Omental fat pad (tissue), 3 donors: ENCODE measurements at regions not wholly inside any gene's neighbourhood (a gene's known extent, or its start where the extent isn't known, plus 50 kb on each side); places are given as distances from the start of the nearest gene placed in this dataset.
"Not testable (repeated sequence)": the region's sequence is repeated elsewhere in the genome, so short reads cannot be mapped to it uniquely, and the experiment has no call there.

Experiments used
- ATAC-seq: fragments of 150-250 bp; one replicate; pipeline ENCODE4 v1.9.1; 2016; ENCODE audit warnings: mild to moderate bottlenecking, moderate library complexity; ENCODE audit not compliant: low FRiP score
- DNase-seq: peaks from one replicate; pipeline ENCODE4 v3.0.0-alpha.2; 2019; ENCODE audit warnings: low spot score
- TF ChIP-seq, protein P1 (sequence below), 3 donors: fragments of 450-650 bp; IDR thresholded peaks; one replicate each; pipeline ENCODE4 v1.5.1; 2016 to 2017; ENCODE audit warnings: antibody characterized with exemption in 3 of 3, mild to moderate bottlenecking in 3 of 3, moderate library complexity in 2 of 3

DNA sequence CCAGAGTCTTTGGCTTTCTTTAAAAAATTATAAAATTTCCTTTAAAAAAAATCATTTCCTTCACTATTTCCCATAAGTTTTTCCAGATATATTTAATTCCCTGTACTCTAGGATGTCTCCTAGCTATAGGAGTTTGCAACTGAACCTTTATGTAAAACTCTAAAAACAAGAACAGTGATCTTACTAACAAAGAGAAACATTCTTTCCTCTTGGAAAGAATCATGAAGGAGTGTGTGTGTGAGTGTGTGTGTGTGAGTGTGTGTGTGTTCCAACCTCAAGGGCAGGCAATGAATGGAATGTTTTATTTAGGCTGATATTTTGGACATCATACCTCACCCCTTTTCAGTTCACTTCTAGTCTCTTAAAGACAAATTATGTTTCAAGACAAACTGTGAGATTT, 309.2 kb downstream of the CEMIP2 start:
- TF ChIP-seq, protein P1, sequence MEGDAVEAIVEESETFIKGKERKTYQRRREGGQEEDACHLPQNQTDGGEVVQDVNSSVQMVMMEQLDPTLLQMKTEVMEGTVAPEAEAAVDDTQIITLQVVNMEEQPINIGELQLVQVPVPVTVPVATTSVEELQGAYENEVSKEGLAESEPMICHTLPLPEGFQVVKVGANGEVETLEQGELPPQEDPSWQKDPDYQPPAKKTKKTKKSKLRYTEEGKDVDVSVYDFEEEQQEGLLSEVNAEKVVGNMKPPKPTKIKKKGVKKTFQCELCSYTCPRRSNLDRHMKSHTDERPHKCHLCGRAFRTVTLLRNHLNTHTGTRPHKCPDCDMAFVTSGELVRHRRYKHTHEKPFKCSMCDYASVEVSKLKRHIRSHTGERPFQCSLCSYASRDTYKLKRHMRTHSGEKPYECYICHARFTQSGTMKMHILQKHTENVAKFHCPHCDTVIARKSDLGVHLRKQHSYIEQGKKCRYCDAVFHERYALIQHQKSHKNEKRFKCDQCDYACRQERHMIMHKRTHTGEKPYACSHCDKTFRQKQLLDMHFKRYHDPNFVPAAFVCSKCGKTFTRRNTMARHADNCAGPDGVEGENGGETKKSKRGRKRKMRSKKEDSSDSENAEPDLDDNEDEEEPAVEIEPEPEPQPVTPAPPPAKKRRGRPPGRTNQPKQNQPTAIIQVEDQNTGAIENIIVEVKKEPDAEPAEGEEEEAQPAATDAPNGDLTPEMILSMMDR (IDR thresholded peaks at IDR 0.05) = no peak
- ATAC-seq (no peak), DNase-seq (no peak)

DNA sequence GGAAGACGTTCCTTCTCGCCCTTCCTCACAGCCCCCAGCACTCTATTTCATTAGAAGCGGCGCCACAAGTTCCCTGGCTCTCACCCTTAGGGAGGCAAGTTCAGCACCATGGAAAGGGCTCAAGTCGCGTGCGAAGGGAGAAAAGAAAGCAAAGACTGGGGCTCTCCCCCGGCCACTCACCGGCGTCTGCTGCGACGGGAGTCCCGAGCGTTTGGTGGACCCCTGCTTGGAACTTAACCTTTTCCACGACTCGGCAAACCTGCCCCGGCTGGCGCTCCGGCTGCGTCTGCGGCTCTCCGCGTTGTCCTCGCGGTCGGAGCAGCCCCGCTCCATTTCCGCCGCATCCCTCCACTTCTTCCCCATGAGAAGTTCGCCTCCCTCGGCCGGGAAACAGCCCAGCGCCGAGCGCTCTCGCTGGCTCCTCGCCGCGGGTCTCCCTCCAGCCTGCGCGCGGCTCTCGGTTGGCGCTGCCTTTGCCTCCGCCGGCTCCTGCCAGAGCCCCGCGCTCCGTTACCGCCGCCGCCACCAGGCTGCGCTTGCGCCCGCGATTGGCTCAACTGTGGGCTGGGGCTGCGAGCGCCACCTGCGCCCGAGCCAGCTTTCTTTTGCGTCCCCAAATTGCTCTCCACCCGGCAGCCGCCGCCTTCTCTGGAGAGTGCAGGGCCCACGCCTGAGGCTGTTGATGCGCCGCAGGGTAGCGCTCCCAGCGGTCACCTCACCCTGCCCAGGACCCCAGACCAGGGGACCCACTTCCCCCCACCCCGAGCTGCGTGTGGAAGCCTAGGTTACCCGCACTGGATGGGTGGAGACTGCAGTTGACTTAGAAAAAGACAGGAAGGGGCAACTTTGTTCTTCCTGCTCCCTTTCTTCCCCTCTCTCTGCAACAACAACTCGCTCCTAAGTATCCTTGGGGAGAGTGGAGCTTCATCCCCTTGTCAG, 321.6 kb downstream of the CEMIP2 start:
- no peak for DNase-seq
- ATAC-seq = no peak
- TF ChIP-seq, protein P1 (IDR thresholded peaks at IDR 0.05) = no peak

DNA sequence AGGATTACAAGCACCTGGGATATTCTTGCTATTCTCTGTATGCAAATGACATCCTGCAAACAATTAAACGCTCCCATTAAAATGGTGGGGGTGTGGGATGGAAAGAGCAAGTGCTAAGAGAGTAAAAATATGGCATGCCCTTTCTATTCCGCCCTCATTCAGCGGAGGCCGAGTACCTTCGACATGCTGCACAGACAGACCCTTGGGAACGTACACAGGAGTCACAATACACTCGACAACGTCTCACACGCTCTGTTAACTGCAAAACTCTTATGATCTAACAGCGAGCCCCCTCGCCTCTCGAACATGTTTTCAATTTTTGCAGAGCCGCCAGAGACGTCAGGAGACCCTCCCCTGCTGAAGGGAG, 322.2 kb downstream of the CEMIP2 start:
- ATAC-seq = no peak
- no peak for DNase-seq
- TF ChIP-seq, protein P1 (IDR thresholded peaks at IDR 0.05) = no peak

DNA sequence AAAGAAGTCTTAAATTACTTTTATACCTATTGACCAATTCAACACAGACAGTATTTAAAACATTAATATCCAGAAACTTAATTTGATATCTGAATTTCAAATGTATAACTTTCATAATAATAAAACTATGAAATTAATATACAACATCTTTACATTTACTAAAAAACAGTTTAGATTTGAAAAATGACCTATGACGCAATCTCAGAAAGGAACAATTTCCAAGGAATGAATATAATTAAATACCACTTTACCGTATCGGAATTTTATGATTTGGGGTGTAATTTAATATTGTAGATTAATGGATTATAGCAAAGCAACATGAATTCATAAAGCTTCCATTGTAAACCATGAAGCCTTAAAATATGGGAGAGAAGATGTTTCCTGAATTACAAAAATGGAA, 321.5 kb upstream of the TRPM3 start:
- TF ChIP-seq, protein P1 (IDR thresholded peaks at IDR 0.05) = no peak
- DNase-seq (no peak), ATAC-seq (no peak)

DNA sequence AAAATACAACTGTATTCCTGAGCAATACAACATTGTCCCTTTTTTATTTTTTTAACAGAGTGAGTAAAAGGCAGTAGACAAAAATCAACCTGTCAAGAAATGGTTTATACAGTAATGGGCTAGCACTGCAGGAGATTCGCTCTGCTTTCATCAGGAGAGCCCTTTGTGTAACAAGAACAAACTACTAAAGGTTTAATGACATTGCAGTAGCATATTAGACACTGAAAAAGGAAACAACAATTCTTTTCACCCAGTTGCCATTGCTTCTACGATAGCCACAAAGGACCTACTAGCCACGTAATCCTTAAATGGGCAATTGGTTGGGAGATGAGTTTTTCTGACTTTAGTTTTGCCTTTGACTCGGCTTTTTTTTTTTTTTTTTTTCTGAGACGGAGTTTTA, 319.8 kb upstream of the TRPM3 start:
- TF ChIP-seq, protein P1 (IDR thresholded peaks at IDR 0.05) = no peak
- no peak for ATAC-seq
- no peak for DNase-seq

DNA sequence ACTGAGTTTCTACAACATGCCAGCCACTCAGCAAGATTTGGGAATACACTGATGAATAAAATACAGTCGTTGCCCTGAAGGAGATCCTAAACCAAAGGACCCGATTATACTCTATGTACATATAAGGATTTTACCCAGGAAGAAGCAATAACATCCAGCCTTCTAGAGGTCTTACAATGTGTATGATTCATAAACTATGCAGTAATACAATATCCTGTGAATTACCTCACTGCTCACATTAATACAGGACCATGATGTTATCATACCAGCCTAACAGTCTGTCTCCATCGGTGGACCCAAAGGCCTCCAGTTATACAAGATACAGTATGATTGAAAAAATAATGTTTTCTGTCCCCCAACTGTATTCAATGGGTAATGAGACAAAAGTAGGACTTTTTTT, 310.5 kb upstream of the TRPM3 start:
- no peak for ATAC-seq

DNA sequence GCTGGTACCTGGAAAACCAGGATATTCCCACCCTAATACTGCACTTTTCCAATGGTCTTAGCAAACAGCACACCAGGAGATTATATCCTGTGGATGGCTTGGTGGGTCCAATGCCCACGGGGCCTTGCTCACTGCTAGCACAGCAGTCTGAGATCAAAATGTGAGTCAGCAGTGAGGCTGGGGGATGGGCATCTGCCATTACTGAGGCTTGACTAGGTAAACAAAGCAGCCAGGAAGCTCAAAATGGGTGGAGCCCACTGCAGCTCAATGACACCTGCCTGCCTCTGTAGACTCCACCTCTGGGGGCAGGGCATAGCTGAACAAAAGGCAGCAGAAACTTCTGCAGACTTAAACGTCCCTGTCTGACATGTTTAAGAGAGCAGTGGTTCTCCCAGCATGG, 285.9 kb upstream of the TRPM3 start:
- not testable (repeated sequence) for ATAC-seq, DNase-seq

More for the DNA sequence above, 310.5 kb upstream of the TRPM3 start:
- no peak for DNase-seq
- TF ChIP-seq, protein P1 (IDR thresholded peaks at IDR 0.05) = no peak
